SK-N-SH (cell line): ENCODE measurements at regions not wholly inside any gene's neighbourhood (a gene's known extent, or its start where the extent isn't known, plus 50 kb on each side); places are given as distances from the start of the nearest gene placed in this dataset.

ENCODE experiments used
- CTCF ChIA-PET: fragments of 300-600, 350-600 bp; formaldehyde crosslinking; extraction: SDS; loops from one replicate; lab custom pipeline; 2021; lab: Yijun Ruan, JAX
- POLR2A ChIA-PET: fragments of 350-600 bp; sonication (Branson Sonifier 250); formaldehyde crosslinking; extraction: SDS; loops from one replicate; lab custom pipeline; 2020; ENCODE audit warnings: antibody characterized with exemption, inconsistent platforms; lab: Yijun Ruan, JAX
- DNase-seq: peaks from one replicate; pipeline ENCODE4 v3.0.0; 2012
- H2AFZ ChIP-seq: fragments of 200-600 bp; sonication (generic); 2 replicates; pipeline ENCODE4 v1.8.1; 2016; ENCODE audit warnings: antibody characterized with exemption, mild to moderate bottlenecking, low read depth
- H3F3A ChIP-seq: fragments of 200-600 bp; sonication (generic); replicated peaks from 2 replicates; pipeline ENCODE3; 2016; ENCODE audit warnings: antibody characterized with exemption, mild to moderate bottlenecking; ENCODE audit not compliant: insufficient read depth
- H3K27ac ChIP-seq, 2 experiments: fragments of 200-500 bp in 1 of 2; fragments of 200-600 bp in 1 of 2; sonication (Bioruptor generic) in 1 of 2; sonication (generic), shearing (Covaris generic) in 1 of 2; 2 replicates each; pipeline versions ENCODE4 v1.5.1 to v1.6.1; 2014 to 2016; ENCODE audit warnings: low read depth in 2 of 2, inconsistent platforms in 1 of 2, low read length in 1 of 2, mild to moderate bottlenecking in 1 of 2, mixed read lengths in 1 of 2
- H3K27me3 ChIP-seq: fragments of 200-600 bp; sonication (generic), shearing (Covaris generic); 2 replicates; pipeline ENCODE4 v1.6.1; 2016; ENCODE audit warnings: mixed run types; ENCODE audit not compliant: insufficient read depth
- H3K36me3 ChIP-seq, 2 experiments: fragments of 200-500 bp in 1 of 2; fragments of 200-600 bp in 1 of 2; sonication (Bioruptor generic) in 1 of 2; sonication (generic) in 1 of 2; replicated peaks in 1 of 2; 2 replicates each; pipeline versions ENCODE3 to v1.5.1; 2014 to 2016; ENCODE audit warnings: low read length in 1 of 2, mild to moderate bottlenecking in 1 of 2; ENCODE audit not compliant: insufficient read depth in 2 of 2, control insufficient read depth in 1 of 2
- H3K4me1 ChIP-seq, 2 experiments: fragments of 200-500 bp in 1 of 2; fragments of 200-600 bp in 1 of 2; sonication (Bioruptor generic) in 1 of 2; sonication (generic), shearing (Covaris generic) in 1 of 2; 2 replicates each; pipeline versions ENCODE4 v1.5.1 to v1.6.1; 2014 to 2016; ENCODE audit warnings: low read depth in 1 of 2, low read length in 1 of 2, mixed run types in 1 of 2; ENCODE audit not compliant: insufficient read depth in 2 of 2, control insufficient read depth in 1 of 2
- H3K4me2 ChIP-seq: fragments of 200-600 bp; sonication (generic), shearing (Covaris generic); 2 replicates; pipeline ENCODE4 v1.6.1; 2017; ENCODE audit warnings: mixed run types
- H3K4me3 ChIP-seq, 2 experiments: fragments of 200-500 bp in 1 of 2; fragments of 200-600 bp in 1 of 2; sonication (Bioruptor generic) in 1 of 2; sonication (generic), shearing (Covaris generic) in 1 of 2; 2 replicates each; pipeline versions ENCODE4 v1.5.1 to v1.8.1; 2014 to 2016; ENCODE audit warnings: low read depth in 2 of 2, inconsistent platforms in 1 of 2, low read length in 1 of 2, mild to moderate bottlenecking in 1 of 2, mixed read lengths in 1 of 2, moderate library complexity in 1 of 2
- H3K79me2 ChIP-seq: fragments of 200-600 bp; sonication (generic); 2 replicates; pipeline ENCODE4 v1.8.1; 2017; ENCODE audit warnings: mild to moderate bottlenecking; ENCODE audit not compliant: insufficient read depth
- H3K9ac ChIP-seq: fragments of 200-600 bp; sonication (generic); 2 replicates; pipeline ENCODE4 v1.6.1; 2017; ENCODE audit warnings: mixed run types
- H3K9me2 ChIP-seq: fragments of 200-600 bp; sonication (generic); 2 replicates; pipeline ENCODE4 v1.6.1; 2017; ENCODE audit warnings: mixed run types
- H3K9me3 ChIP-seq: fragments of 200-600 bp; sonication (generic); 2 replicates; pipeline ENCODE4 v1.6.1; 2017; ENCODE audit warnings: mixed run types, mild to moderate bottlenecking, moderate library complexity
- H4K20me1 ChIP-seq: fragments of 200-600 bp; sonication (generic); 2 replicates; pipeline ENCODE4 v1.6.1; 2017; ENCODE audit warnings: mild to moderate bottlenecking, mixed run types; ENCODE audit not compliant: insufficient read depth
- CHD2 ChIP-seq: fragments of 150-350 bp; IDR thresholded peaks from 2 replicates; pipeline ENCODE4 v1.6.1; 2018; ENCODE audit warnings: low read length; ENCODE audit not compliant: partially characterized antibody
- ELF1 ChIP-seq: IDR thresholded peaks from 2 replicates; pipeline ENCODE4 v1.4.0; 2012
- MXI1 ChIP-seq: IDR thresholded peaks from 2 replicates; pipeline ENCODE4 v1.6.1; 2012; ENCODE audit warnings: mild to moderate bottlenecking, low read depth, low read length, improper control_type of control experiment
- NRF1 ChIP-seq: IDR thresholded peaks from 2 replicates; pipeline ENCODE4 v1.6.1; 2012; ENCODE audit warnings: low read depth, mild to moderate bottlenecking, low read length
- RAD21 ChIP-seq: IDR thresholded peaks from 2 replicates; pipeline ENCODE4 v1.6.1; 2012; ENCODE audit warnings: mild to moderate bottlenecking, low read length
- RCOR1 ChIP-seq: fragments of 150-350 bp; IDR thresholded peaks from 2 replicates; pipeline ENCODE4 v1.6.1; 2017; ENCODE audit warnings: antibody characterized with exemption, low read length
- SIN3A ChIP-seq: IDR thresholded peaks from 2 replicates; pipeline ENCODE4 v1.6.1; 2012; ENCODE audit warnings: low read depth, mild to moderate bottlenecking, low read length, moderate library complexity, borderline replicate concordance
- SMC3 ChIP-seq: IDR thresholded peaks from 2 replicates; pipeline ENCODE4 v1.6.1; 2012; ENCODE audit warnings: low read depth, low read length, improper control_type of control experiment
- TF ChIP-seq, protein P1 (sequence below): IDR thresholded peaks from 2 replicates; pipeline ENCODE4 v1.6.1; 2012; ENCODE audit warnings: mild to moderate bottlenecking, low read depth, low read length, moderate library complexity
- TF ChIP-seq, protein P2 (sequence below): IDR thresholded peaks from 2 replicates; pipeline ENCODE4 v1.4.0; 2012; ENCODE audit warnings: low read depth, borderline replicate concordance
- TF ChIP-seq, protein P3 (sequence below): IDR thresholded peaks from 2 replicates; pipeline ENCODE4 v1.4.0; 2012; ENCODE audit warnings: low read depth, borderline replicate concordance
- TF ChIP-seq, protein P4 (sequence below): IDR thresholded peaks from 2 replicates; pipeline ENCODE4 v1.4.0; 2012; ENCODE audit warnings: low read depth

DNA sequence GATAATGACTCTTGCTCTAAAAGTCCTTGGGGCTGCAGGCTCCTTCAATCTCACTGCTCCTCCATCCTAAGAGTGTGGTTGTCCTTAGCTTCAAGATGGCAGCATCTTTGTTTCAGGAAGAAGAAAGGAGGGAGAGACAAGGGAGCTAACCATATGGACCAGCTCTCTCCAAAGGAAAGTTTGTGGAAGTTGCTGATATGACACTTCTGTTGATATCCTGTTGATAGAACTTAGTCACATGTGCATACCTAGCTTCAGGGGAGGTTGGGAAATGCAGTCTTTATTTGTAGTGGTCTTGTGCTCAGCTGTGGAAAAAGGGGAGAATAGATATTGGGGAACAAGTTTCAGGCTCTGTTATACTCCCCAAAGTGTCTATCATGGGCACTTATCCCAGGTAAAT, 186.9 kb downstream of the GIPC2 start:
- Histone ChIP-seq H3K4me2 (no peak overlapping the region), H3K27ac (no peak overlapping the region), H4K20me1 (no peaks in the 10 kb centered on the region), H3K9me2 (no peaks in the 10 kb centered on the region), H3K9me3 (no peaks in the 10 kb centered on the region), H3K9ac (no peak overlapping the region), H2AFZ (no peak overlapping the region), H3F3A (no peaks in the 10 kb centered on the region), H3K36me3 (no peaks in the 10 kb centered on the region), H3K4me1 (peaks cover 0 to 4% of the 10 kb centered on the region in 2 experiments; a peak in 1 of 4 replicates), H3K79me2 (no peaks in the 10 kb centered on the region), H3K4me3 (no peak overlapping the region), H3K27me3 (no peaks in the 10 kb centered on the region)
- TF ChIP-seq MXI1 = no peak
- TF ChIP-seq, protein P1, sequence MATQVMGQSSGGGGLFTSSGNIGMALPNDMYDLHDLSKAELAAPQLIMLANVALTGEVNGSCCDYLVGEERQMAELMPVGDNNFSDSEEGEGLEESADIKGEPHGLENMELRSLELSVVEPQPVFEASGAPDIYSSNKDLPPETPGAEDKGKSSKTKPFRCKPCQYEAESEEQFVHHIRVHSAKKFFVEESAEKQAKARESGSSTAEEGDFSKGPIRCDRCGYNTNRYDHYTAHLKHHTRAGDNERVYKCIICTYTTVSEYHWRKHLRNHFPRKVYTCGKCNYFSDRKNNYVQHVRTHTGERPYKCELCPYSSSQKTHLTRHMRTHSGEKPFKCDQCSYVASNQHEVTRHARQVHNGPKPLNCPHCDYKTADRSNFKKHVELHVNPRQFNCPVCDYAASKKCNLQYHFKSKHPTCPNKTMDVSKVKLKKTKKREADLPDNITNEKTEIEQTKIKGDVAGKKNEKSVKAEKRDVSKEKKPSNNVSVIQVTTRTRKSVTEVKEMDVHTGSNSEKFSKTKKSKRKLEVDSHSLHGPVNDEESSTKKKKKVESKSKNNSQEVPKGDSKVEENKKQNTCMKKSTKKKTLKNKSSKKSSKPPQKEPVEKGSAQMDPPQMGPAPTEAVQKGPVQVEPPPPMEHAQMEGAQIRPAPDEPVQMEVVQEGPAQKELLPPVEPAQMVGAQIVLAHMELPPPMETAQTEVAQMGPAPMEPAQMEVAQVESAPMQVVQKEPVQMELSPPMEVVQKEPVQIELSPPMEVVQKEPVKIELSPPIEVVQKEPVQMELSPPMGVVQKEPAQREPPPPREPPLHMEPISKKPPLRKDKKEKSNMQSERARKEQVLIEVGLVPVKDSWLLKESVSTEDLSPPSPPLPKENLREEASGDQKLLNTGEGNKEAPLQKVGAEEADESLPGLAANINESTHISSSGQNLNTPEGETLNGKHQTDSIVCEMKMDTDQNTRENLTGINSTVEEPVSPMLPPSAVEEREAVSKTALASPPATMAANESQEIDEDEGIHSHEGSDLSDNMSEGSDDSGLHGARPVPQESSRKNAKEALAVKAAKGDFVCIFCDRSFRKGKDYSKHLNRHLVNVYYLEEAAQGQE = no peak
- TF ChIP-seq NRF1 = no peak
- TF ChIP-seq ELF1 = no peak
- no peak for TF ChIP-seq CHD2
- TF ChIP-seq, protein P2, sequence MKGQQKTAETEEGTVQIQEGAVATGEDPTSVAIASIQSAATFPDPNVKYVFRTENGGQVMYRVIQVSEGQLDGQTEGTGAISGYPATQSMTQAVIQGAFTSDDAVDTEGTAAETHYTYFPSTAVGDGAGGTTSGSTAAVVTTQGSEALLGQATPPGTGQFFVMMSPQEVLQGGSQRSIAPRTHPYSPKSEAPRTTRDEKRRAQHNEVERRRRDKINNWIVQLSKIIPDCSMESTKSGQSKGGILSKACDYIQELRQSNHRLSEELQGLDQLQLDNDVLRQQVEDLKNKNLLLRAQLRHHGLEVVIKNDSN = no peak
- TF ChIP-seq, protein P3, sequence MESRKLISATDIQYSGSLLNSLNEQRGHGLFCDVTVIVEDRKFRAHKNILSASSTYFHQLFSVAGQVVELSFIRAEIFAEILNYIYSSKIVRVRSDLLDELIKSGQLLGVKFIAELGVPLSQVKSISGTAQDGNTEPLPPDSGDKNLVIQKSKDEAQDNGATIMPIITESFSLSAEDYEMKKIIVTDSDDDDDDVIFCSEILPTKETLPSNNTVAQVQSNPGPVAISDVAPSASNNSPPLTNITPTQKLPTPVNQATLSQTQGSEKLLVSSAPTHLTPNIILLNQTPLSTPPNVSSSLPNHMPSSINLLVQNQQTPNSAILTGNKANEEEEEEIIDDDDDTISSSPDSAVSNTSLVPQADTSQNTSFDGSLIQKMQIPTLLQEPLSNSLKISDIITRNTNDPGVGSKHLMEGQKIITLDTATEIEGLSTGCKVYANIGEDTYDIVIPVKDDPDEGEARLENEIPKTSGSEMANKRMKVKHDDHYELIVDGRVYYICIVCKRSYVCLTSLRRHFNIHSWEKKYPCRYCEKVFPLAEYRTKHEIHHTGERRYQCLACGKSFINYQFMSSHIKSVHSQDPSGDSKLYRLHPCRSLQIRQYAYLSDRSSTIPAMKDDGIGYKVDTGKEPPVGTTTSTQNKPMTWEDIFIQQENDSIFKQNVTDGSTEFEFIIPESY = no peak
- no peak for TF ChIP-seq RAD21
- no peak for TF ChIP-seq SMC3
- TF ChIP-seq RCOR1 = no peak
- no peak for TF ChIP-seq SIN3A
- TF ChIP-seq, protein P4, sequence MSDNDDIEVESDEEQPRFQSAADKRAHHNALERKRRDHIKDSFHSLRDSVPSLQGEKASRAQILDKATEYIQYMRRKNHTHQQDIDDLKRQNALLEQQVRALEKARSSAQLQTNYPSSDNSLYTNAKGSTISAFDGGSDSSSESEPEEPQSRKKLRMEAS = no peak
- ChIA-PET CTCF (interaction anchor here (1.0 to 1.4 kb wide), 3 partner anchors 9 to 101 kb away, joined by 3 to 4 read pairs (median 3); no protein-coding TSS in a partner anchor), POLR2A (interaction anchor here (0.7 kb wide), 1 partner anchor 235 kb away, joined by 3 read pairs; no protein-coding TSS in a partner anchor)
- no peak for DNase-seq
